ENCODE measurements at regions not wholly inside any gene's neighbourhood (a gene's known extent, or its start where the extent isn't known, plus 50 kb on each side); places are given as distances from the start of the nearest gene placed in this dataset.

GRCh38 chr5:54766748-54767147 is 218.6 kb downstream of the ESM1 start:
- Histone ChIP-seq H3K27ac (replicated peaks in 1 of 4) (no peak overlapping the region), H3K9me3 (no peaks in the 10 kb centered on the region), H3K36me3 (no peaks in the 10 kb centered on the region), H3K27me3 (no peaks in the 10 kb centered on the region), H3K4me1 (peaks cover 0 to 5% (median under 1%) of the 10 kb centered on the region in 4 donors), H3K4me3 (no peak overlapping the region)
- intact Hi-C loops (cut with DNase I) = no loop called here
- DNase-seq (ENCODE audit: extremely low spot score) = no peak
- TF ChIP-seq EP300 (IDR thresholded peaks at IDR 0.05) = no peak
- no peak for TF ChIP-seq CTCF (IDR thresholded peaks at IDR 0.05)
- no peak for TF ChIP-seq POLR2A (IDR thresholded peaks at IDR 0.05; ENCODE audit: low read depth)
- WGBS = 90% methylated on average over 1 of the region's 1 CpG

- Histone ChIP-seq H3K27ac (replicated peaks in 1 of 4) (no peak overlapping the region), H3K9me3 (no peaks in the 10 kb centered on the region), H3K27me3 (no peaks in the 10 kb centered on the region), H3K36me3 (no peaks in the 10 kb centered on the region), H3K4me1 (peaks cover 3 to 15% (median 8%) of the 10 kb centered on the region in 4 donors), H3K4me3 (no peak overlapping the region)
- intact Hi-C loops (cut with DNase I) = no loop called here
- TF ChIP-seq EP300 (IDR thresholded peaks at IDR 0.05) (no peak), CTCF (IDR thresholded peaks at IDR 0.05) (no peak), POLR2A (IDR thresholded peaks at IDR 0.05; ENCODE audit: low read depth) (no peak), POLR2AphosphoS5 (IDR thresholded peaks at IDR 0.05) (no peak)
- WGBS = 98% methylated on average over 5 of the region's 5 CpGs
- DNase-seq (ENCODE audit: extremely low spot score) = no peak
These were observed 220.0 kb downstream of the ESM1 start for GRCh38 chr5:54765165-54766028.

GRCh38 chr5:54764102-54765090 is 221.0 kb downstream of the ESM1 start:
- WGBS = 83% methylated on average over 5 of the region's 5 CpGs
- no peak for TF ChIP-seq EP300 (IDR thresholded peaks at IDR 0.05)
- TF ChIP-seq POLR2A (IDR thresholded peaks at IDR 0.05; ENCODE audit: low read depth) = no peak
- no peak for TF ChIP-seq POLR2AphosphoS5 (IDR thresholded peaks at IDR 0.05)
- TF ChIP-seq CTCF (IDR thresholded peaks at IDR 0.05) = no peak
- H3K4me3 ChIP-seq = no peak overlapping the region
- peaks cover 3 to 15% (median 8%) of the 10 kb centered on the region in 4 donors for H3K4me1 ChIP-seq
- intact Hi-C loops (cut with DNase I) = no loop called here
- no peaks in the 10 kb centered on the region for H3K9me3 ChIP-seq
- H3K27me3 ChIP-seq = no peaks in the 10 kb centered on the region
- H3K36me3 ChIP-seq = no peaks in the 10 kb centered on the region
- peak; percentile 83 for DNase-seq (ENCODE audit: extremely low spot score)
- H3K27ac ChIP-seq (replicated peaks in 1 of 4) = no peak overlapping the region

GRCh38 chr5:54761213-54761701 is 224.1 kb downstream of the ESM1 start:
- TF ChIP-seq POLR2A (IDR thresholded peaks at IDR 0.05; ENCODE audit: low read depth) = no peak
- peak; percentile 47 to 67 for TF ChIP-seq POLR2AphosphoS5 (IDR thresholded peaks at IDR 0.05)
- no peak for TF ChIP-seq EP300 (IDR thresholded peaks at IDR 0.05)
- no peak for TF ChIP-seq CTCF (IDR thresholded peaks at IDR 0.05)
- DNase-seq (ENCODE audit: extremely low spot score) = peak; percentile 91
- intact Hi-C loops (cut with DNase I) = no loop called here
- Histone ChIP-seq H3K36me3 (no peaks in the 10 kb centered on the region), H3K27me3 (no peaks in the 10 kb centered on the region), H3K4me3 (no peak overlapping the region), H3K9me3 (no peaks in the 10 kb centered on the region), H3K27ac (replicated peaks in 1 of 4) (peak overlapping the region in 1 of 4 donors; percentile 38), H3K4me1 (peaks cover 3 to 15% (median 8%) of the 10 kb centered on the region in 4 donors)
- WGBS = 47% methylated on average over 2 of the region's 2 CpGs

Data from esophagus muscularis mucosa (tissue), 4 donors.